CD4-positive, alpha-beta T cell treated with Interleukin-21 for 1 hour (primary cell): ENCODE measurements at regions not wholly inside any gene's neighbourhood (a gene's known extent, or its start where the extent isn't known, plus 50 kb on each side); places are given as distances from the start of the nearest gene placed in this dataset.
"Not testable (repeated sequence)": the region's sequence is repeated elsewhere in the genome, so short reads cannot be mapped to it uniquely, and the experiment has no call there.

Source experiments
- DNase-seq: peaks from one replicate; pipeline ENCODE4 v3.0.0-alpha.2; 2020

DNA sequence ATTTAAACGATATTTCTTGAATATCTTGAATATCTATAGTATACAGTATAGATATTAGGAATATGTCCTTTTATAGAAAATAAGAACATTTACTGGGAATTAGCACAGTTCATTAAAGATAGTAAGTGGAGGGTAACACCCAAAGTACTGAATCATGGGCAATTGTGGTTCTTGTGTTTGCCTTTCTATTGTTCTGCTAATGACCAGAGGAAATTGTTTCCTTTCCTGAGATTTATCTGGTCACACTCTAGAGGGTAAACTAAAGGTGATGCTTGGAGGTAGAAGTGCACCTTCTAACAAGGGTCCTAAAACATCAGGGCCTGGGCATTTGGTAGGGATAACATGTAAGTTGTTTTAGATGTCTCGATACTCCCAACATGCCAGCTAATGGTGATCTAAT, 241.3 kb upstream of the SFRP2 start:
- DNase-seq: no peak

DNA sequence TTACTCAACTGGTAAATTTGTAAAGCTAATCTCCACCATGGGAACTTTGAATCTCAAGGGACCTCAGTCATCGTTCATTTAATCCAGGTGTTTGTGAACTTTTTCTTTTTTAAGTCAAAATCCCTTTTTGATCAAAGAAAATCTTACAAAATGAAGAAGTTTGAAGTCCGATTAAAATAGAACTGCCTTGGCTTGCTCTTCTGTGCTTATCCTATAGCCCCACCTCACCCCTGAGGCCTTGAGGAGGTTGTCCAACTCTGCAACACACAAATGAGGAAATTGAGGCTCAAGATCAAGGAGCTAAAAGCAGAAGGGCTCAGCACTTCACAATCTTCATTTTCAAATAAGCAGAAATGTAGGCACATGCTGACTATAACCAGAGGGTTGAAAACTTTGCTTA, 240.3 kb upstream of the SFRP2 start:
- DNase-seq: no peak

DNA sequence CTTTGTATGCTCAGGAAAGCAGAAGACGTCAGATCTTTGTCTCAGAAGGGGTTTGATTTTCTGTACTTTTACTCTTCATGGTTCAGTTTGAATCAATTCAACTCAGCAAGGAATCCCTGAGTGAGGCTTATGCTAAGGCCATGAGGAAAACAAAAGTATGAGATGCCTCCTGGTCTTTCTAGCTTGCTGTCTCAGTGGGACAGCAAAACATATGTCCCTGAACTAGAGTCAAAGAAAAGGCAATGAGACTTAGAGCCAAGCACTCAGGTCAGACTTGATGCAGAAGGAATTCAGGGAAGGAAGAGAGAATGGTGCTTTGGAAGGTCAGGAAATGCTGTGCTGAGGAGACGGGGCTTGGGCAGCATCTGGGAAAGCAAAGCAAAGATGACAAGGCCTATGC, 236.2 kb upstream of the SFRP2 start:
- no peak for DNase-seq

DNA sequence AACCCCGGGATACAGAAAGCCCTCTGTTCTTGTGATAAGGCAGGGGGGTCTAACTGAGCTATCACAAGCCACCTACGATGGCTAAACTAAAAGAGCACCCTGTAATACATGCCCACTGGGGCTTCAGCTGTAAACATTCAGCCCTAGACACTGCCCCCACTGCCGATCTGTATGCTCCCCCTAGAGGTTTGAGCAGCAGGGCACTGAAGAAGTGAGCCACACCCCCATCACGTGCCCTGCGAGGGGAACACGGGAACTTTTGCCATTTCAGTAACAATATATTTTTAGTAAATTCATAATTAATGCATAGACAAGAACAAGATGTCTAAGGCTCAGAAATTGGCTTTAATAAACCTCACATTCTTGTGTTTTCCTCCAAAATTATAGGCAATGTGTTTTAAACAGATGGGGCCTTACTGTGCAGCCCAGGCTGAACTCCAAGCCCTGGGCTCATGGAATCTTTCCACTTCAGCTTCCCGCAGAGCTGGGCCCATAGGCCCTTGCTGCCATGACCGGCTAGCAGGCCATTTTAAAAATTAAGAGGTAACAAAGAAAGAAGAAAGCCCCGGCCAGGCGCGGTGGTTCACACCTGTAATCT, 235.3 kb upstream of the SFRP2 start:
- no peak for DNase-seq

DNA sequence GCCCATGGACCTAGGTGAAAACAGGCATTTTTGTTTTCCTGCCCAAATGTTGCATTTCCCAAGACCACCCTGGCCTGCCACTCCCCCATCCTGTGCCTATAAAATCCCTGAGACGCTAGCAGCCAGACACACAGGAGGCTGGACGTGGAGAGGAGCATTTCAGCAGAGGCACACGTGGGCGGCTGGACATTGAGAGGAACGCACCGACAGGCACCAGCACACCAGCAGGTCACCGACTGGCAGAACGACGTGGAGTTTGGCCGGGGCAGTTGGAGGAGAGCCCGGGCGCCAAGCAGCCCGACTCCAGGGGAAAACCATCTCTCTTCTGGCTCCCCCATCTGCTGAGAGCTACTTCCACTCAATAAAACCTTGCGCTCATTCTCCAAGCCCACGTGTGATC, 234.8 kb upstream of the SFRP2 start:
- not testable (repeated sequence) for DNase-seq

DNA sequence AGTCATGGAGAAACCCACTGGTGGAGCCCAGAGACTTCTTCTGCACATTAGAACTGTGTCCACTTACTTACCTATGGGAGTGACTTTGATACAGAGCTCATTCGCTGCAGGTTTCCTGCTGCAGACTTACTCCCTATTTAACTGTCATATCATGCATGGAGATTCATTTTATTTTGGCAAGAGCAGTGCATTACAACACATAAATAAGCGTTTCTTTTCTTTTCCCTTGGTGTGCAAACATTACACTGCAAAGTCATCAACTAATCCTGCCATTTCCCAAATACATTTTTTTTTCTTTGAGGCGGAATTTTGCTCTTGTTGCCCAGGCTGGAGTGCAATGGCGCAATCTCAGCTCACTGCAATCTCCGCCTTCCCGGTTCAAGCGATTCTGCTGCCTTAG, 230.9 kb upstream of the SFRP2 start:
- no peak for DNase-seq

DNA sequence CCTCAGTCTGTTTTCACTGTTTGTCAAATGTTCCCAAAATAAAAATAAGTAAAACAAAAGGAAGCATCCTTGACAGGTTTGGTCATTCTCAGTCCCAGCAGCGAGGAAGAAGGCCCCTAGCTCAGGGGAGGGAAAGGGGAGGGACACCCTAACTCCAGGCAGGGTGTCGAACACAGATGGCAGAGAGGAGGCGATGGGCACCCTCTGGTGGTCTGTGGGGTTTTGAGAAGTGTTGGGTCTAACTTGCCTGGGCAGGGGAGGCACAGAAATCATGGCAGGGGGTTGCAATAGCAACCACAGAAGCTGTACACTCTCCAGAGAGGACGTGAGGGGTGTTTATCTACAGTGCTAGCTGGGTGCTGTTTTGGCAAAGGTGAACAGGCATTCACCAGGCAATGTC, 229.8 kb upstream of the SFRP2 start:
- no peak for DNase-seq

DNA sequence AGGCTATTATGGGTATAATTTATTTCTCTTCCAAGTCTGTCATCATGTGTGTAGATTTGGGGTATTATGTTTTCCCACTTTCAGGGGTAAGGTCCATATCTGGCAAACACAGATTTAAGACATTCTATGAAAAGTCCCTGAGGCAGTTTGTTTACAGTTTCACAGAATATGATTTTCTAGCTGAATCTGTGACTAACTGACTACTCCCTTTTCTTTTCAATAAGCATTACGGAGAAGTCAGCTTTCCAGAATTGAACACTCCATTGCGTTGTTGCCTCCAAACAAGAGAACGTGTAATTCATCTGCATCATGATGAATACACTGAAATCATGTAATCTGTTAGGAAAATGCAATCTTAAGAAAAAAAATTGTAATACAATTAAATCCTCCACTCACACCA, 226.7 kb upstream of the SFRP2 start:
- no peak for DNase-seq

DNA sequence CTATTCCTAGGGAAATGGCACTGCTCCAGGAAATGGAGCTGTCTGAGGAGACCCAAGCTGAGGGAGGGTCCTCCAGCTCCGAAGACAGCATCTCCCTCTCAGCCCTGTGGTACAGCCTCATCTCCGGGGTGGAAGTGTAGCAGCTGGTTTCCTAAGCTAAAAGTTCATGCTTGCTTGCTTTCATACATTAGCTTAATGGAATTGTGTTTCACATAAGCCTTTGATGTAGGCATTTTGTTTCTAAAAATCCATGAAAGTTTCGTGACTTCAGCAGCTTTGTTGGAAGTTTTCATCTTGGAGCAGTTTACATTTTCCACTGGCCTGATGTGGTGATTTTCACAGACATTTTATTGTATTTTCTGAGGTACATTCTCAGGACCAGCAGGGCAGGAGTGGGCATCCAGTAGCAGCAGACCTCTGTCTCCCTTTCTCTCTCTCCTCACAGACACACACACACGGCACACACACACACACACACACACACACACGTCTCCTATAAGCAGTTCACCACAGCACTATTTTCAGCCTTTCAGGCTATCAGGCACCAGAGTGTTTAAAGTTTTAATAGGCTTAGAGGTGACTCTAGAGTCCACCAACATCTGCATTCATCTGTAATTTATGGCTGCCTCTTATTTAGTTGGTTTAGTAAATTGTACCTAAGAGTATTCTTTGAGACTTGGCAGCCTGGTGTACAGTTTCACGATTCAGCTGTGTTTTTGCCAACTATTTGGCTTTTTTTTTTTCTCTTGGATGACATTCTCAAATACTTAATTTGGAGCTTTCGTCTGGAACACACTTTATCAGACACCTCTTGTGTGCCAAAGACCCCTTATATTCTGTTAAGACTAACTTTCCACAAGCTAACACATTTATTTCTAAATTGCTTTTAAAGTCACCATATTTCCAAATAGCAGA, 225.8 kb upstream of the SFRP2 start:
- no peak for DNase-seq

DNA sequence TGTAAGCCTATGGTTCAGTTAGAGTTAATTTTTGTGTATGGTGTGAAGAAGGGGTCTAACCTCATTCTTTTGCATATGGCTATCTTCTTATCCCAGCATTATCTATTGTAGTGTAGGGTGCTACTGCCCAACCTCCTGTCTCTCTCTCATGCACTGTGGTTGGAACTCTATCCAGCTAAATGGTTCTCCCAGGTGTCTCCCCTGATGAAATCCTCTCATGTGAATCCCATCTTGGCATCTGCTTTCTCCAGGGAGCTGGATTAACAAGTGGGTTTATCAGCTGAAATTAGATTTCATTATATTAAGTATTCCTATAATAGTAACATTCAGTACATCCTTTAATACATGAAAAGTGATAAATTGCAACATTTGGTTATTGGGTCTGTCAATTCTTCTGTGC, 224.7 kb upstream of the SFRP2 start:
- no peak for DNase-seq

DNA sequence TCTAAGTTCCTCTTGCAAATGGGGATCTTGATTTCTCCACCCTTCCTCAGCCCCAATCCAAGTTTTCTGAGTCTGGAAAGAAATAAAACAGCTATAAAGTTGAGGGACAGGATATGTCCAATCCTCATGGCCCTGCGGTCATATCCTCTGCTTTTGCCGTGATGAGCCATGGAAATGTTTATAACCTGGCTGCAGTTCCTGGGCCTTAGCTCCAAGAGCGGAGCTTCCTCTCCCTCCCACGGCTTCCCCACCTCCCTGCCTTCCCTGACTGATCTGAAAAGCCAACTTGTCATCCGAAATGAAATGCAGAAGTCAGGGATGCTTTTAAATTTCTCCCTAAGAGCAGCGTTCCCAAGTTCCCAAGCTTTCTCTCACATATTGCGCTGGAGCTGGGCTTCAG, 221.5 kb upstream of the SFRP2 start:
- DNase-seq: no peak

DNA sequence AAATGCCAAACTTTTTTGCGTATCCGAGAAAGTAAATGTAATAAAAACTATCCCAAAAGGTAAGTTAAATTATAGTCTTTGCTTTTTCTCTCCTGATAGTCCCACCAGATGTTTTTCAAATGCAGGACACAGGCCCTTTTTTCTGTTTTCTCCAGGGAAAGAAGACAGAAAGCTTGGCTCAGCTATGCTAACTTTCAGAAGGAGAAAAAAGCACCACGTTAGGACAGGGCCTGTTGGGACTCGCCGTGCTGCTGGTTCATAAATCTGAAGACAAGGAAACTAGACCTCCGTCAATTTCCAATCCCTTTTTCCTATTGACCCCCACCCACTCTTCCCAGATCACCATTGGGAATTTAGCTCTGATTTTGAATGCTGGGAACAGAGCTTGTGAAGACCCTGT, 220.9 kb upstream of the SFRP2 start:
- DNase-seq: no peak

DNA sequence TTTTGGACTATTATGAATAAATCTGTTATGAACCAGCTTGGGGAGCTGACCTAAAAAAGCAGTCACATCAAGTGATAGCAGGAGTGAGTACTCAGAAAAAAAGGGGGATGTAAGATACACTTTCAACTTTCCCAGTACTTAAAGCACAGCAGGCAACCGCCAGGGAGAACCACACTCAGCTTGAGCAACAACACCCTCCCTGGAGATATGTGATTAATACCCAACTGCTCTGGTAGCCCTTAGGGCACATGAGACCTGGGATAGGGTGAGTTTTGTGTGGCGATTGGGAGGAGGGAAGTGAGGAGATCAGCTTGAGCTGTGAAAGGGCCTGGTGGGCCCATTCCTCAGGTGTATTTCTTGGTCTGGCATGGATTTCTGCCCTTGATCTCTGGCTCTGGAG, 220.3 kb upstream of the SFRP2 start:
- no peak for DNase-seq

DNA sequence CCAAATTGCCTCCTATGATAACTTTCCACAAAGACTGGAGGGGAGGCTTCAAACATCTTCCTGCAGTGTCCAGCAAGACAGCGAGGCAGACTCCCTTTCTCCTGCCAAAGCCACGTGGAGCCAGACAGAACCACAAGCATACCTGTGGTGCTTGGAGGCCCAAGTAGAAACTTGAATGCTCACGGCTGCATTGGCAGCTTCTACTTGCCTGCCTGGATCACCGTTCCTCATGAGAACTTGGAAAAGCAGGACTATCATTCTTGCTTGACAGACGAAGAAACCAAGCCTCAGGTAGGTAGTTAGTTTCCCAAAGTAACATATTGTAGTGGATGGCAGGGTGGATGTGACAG, 216.3 kb upstream of the SFRP2 start:
- DNase-seq: no peak

DNA sequence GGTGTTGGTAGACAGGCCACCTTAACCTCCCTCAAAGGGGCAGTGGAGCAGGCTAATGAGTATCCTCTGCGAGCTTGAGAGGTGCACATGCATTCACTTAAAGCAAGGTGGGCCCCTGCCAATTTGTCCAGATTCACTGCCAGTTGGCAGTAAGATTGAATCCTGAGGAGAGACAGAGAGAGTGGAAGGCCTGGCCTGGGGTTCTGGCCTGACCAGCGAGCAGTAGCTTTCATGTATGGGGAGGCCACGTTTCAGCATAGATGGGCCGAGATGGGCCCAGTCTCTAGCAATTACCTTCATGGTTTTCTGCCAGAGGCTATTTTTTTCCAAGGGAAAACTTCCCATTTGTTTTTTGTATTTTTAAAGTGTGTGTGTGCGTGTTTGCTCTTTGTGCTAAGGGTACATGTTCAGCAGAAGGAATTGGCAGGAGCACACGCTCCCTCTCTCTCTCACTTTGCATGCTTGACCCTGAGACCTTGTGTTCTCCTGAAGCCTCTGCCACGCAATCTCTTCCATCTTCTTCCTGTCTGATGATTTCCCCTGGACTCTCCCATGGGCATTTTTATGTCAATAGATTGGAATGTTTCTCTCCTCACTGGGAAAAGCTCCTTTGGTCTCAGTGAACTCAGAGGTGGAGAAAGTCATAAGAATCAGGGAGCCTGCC, 215.8 kb upstream of the SFRP2 start:
- no peak for DNase-seq

DNA sequence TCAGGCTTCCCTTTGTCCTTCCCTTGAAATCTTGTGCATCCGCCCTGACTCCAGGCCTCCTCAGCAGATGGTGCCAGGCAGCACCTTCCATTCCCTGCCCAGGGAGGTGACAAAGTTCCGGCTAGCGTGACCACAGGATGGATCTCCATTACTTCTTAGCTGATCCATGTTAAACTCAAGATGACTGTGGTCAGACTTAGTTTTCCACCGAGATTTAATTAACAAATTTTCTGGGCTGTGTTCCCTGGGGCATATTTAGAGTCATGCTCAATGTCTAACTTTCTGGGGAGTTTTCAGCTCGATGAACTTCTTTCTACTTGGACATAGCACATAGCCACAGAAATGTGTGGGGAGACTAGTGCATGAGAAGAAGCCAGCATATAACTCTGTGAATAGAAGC, 215.1 kb upstream of the SFRP2 start:
- DNase-seq: no peak

DNA sequence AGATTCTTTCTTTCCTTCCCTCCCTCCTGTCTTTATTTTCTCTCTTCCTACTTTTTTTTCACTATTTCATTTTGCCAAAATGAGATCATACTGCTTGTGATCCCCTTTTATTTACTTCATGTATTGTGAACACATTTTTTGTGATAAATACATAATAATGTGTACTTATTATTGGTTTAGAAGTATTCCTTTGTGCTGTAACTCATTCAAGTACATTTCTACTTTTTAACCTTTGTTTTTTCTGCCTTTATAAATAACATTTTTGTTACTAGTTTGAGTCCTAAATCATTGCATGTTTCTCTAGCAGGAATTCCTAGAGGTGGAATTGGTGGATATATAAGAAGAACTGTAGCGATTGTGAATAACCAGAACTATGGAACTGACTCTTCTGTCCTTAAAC, 214.5 kb upstream of the SFRP2 start:
- no peak for DNase-seq

DNA sequence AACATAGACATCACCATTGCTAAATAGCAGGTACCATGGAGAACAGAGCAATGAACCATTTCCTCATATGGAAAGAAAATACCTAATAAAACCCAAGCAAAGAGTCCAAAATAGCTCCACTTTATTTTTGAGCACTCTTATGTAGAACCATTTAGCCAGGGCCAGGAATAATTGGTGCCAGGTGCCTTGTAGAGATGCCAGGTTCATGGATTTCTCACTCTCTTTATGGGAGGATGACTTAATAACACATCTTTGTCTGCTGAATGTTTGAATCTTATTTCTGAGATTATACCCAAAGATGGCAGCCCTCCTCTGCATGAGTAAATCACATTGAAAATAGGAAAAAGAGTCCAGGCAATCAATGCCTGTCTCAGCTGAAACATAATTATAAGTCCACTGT, 212.3 kb upstream of the SFRP2 start:
- no peak for DNase-seq

DNA sequence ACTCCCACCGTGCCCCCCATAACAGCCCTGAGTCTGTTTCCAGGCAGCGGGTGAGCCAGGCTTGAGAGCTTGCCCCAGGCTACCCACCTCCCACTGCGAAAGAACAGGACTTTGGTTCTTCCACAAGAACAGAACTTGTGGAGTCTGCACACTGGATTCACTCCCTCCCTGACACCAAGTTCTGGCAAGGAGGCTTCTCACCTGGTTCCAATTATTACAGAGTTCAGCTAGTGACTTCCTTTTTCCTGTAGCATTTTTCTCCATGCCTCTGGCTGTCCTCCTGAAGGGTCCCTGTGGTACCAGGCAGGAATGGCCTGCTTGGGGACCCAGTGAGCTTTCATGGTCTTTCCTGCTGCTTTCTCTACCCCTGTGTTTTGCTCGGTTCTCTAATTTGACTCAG, 208.6 kb upstream of the SFRP2 start:
- no peak for DNase-seq

DNA sequence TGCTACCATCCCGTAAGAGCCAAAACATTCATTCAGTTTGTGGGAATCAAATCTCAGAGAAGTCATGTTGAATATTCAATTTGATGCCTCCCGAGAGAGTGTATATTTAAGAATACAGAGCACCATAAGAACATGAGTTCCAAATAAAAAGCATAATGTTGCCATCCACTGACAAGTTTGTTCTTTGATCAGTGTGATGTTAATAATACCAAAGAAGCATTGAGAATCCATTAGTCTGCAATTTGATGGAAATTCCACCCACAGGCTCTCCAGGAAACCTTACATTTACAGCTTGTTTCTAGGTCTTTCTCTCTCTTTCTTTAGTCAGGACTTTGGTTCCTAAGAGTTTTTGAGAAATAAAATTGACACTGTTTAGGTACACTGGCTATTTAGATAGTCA, 200.6 kb upstream of the SFRP2 start:
- DNase-seq: no peak

DNA sequence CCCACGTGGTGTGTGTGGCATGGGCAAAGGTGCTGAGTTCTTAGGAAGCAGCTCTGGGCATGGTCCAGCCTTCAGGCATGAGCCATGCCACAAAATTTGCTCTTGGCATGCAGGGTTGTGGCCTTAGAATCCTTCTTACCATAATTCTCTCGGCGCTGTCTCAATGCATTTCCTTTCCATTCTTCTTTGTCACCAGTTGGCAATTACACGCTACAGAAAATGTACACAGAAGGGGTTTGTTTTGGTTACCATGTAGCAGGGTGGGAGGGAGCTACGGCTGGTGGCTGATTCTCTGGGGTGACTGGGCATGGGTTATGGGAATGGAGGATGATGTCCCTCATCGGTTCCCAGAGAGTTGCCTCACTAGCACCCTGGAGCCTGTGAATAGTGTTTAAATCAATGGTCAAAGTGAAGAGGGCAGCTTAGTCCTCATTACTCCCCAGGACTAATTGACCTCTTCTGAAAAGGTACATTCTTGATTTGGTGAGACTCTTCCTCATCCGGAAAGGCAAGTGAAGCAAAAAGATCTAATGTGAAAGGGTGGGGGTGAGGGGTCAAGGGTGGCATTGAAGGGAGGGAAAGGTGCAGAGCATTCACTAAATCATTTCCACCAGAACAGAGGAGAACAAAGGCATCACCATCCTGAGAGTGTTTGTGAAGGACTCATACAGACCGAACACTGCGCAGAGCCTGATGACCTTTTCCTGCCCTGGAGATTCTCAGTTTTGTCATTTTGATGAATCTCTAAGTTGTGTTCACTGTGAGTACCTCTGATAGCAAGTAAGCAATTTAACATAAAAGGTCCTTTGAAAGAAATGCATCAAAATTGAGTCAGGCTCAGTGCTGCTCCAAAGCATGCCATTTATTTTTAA, 199.8 kb upstream of the SFRP2 start:
- DNase-seq: no peak

DNA sequence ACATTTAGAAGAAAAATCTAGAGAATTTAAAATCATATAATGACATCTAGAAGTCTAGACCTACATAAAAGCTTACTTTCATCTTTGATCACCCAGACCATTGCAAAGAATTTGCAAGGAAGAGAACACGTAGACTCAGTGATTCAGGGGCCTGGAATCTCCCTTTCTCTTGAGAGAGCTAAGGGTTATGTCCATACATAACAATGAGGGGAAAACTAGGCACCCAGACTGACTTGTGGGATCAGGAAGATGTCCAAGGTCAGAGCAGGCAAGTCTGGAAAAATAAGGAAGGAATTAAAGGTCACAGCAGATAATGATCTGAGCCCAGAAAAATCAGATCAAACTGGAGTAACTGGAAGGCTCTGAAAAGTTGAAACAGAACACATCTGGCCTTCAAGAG, 198.4 kb upstream of the SFRP2 start:
- no peak for DNase-seq

DNA sequence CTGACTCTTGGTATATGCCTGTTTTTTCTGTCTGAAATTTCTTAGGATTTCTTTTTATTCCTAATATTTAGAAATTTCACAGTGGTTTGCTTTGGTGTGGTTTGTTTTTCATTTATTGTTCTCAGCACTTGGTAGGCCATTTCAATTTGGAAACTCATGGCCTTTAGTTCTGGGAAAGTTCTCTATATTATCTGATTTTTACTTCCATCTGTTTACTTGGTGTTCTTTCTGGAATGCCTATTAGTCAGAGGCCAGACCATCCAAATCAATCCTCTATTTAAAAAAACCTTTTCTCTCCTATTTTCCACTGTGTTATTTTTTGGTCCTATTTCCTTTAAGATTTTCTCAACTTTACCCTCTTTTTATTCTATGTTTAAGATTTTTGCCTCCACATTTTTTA, 188.1 kb upstream of the SFRP2 start:
- no peak for DNase-seq
